DMS79 (cell line): ENCODE measurements at regions not wholly inside any gene's neighbourhood (a gene's known extent, or its start where the extent isn't known, plus 50 kb on each side); places are given as distances from the start of the nearest gene placed in this dataset.
"Not testable (repeated sequence)": the region's sequence is repeated elsewhere in the genome, so short reads cannot be mapped to it uniquely, and the experiment has no call there.

ENCODE experiments used
- DNase-seq: peaks from one replicate; lab custom pipeline; 2025; lab: John Stamatoyannopoulos, UW

GRCh38 chr16:31745900-31746299, 127.7 kb upstream of the ZNF267 start:
- no peak for DNase-seq

- DNase-seq = no peak
These were observed 118.5 kb upstream of the ZNF267 start for GRCh38 chr16:31754998-31755615.

GRCh38 chr16:31764103-31764502, 109.5 kb upstream of the ZNF267 start:
- no peak for DNase-seq

- DNase-seq = no peak
These were observed 106.3 kb upstream of the ZNF267 start for GRCh38 chr16:31767267-31767666.

GRCh38 chr16:31780342-31780741, 93.3 kb upstream of the ZNF267 start:
- no peak for DNase-seq

GRCh38 chr16:31785126-31785525, 88.5 kb upstream of the ZNF267 start:
- no peak for DNase-seq

GRCh38 chr16:31807086-31807485, 66.5 kb upstream of the ZNF267 start:
- no peak for DNase-seq

GRCh38 chr16:31810863-31811262, 62.7 kb upstream of the ZNF267 start:
- no peak for DNase-seq

GRCh38 chr16:31816141-31816540, 57.5 kb upstream of the ZNF267 start:
- DNase-seq = not testable (repeated sequence)

- no peak for DNase-seq
These were observed 54.2 kb upstream of the ZNF267 start for GRCh38 chr16:31819386-31819785.

GRCh38 chr16:31819948-31820347, 53.7 kb upstream of the ZNF267 start:
- no peak for DNase-seq
